DMS53 treated with DMSO at 0.1 percent for 48 hours (cell line): ENCODE measurements at regions not wholly inside any gene's neighbourhood (a gene's known extent, or its start where the extent isn't known, plus 50 kb on each side); places are given as distances from the start of the nearest gene placed in this dataset.

ENCODE experiments used
- DNase-seq: peaks from one replicate; lab custom pipeline; 2025; ENCODE audit not compliant: unreplicated experiment; lab: John Stamatoyannopoulos, UW

DNA sequence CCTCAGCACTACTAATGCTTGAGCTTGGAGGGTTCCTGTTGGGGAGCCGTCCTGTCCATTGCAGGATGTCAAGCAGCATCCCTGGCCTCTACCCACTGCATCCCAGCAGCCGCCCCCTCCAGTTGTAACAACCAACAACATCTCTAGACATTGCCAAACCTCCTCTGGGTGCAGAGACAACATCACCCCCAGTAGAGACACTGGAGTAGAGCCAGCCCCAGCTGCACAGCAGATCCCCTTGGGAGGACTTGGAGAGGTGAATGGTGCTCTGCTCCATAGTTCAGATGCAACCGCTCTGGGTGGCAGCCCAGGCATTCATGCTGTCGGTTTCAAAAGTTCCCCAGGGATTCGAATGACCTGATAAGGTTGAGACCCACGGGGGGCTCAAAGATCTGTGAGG is 259.0 kb downstream of the MN1 start:
- no peak for DNase-seq

DNA sequence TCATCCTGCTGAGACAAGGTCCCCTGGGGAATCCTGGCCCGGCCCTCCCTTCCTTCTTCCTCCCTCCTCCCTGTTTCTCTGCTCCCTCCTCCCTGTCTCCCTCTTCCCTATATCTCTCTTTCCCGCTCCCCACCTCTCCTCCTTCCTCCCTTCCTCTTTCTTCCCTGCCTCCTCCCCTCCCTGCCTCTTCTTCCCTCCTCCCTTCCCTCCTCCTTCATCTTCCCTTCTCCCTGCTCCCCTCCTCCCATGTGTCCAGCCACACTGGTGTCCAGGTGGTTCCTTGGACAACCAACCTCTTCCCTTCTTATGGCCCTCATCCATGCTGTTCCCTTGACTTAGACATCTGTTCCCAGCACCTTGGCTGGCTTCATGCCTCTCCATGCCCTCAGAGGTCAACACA is 258.1 kb downstream of the MN1 start:
- DNase-seq, result no peak

GRCh38 chr22:27545085-27545484 is 256.5 kb downstream of the MN1 start:
- no peak for DNase-seq

GRCh38 chr22:27546157-27546935 is 255.2 kb downstream of the MN1 start:
- DNase-seq, result no peak

DNA sequence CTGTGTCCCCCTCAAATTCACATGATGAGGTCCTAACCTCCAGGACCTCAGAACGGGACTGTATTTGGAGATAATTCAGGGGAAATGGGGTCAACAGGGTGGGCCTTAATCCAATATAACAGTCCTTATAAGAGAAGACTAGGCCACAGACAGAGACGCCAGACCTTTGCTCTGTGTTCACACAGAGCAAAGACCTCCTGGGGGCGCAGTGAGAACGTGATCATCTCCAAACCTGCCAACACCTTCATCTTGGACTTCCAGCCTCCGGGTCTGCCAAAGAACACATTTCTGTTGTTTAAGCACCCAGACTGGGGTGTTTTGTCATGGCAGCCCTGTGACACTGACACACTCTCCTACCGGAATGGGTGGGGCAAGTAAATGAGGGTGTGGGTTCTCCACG is 250.2 kb downstream of the MN1 start:
- no peak for DNase-seq

GRCh38 chr22:27552176-27552575 is 249.4 kb downstream of the MN1 start:
- DNase-seq, result no peak

GRCh38 chr22:27552863-27553262 is 248.7 kb downstream of the MN1 start:
- no peak for DNase-seq

DNA sequence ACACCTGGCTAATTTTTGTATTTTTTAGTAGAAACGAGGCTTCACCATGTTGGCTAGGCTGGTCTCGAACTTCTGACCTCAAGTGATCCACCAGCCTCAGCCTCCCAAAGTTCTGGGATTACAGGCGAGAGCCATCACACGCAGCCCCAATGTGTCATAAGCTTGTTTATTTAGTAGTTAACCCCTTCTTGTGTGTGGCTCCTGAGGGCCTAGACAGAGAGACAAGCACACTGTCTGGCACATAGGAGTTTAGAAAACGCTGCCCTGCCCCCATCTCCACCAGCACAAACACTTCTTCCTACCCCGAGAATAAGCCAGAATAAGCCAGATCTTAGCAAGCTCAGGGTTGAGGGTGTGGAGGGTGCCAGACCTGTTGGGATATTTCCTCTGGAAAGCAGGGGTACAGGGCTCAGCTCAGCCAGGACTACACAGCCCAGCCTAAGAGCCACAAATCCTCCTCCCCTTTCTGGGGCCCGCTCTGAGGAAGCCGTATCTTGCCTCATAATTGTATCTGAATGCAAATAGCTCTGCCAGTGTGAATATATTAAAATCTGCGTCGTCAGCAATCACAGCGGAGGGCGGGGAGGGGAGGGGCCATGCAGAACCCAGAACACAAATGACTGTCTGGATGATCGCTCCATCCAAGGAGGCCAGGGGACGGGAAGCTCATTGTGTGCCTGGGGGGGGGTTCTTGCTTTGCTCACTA is 247.3 kb downstream of the MN1 start:
- DNase-seq, result no peak

DNA sequence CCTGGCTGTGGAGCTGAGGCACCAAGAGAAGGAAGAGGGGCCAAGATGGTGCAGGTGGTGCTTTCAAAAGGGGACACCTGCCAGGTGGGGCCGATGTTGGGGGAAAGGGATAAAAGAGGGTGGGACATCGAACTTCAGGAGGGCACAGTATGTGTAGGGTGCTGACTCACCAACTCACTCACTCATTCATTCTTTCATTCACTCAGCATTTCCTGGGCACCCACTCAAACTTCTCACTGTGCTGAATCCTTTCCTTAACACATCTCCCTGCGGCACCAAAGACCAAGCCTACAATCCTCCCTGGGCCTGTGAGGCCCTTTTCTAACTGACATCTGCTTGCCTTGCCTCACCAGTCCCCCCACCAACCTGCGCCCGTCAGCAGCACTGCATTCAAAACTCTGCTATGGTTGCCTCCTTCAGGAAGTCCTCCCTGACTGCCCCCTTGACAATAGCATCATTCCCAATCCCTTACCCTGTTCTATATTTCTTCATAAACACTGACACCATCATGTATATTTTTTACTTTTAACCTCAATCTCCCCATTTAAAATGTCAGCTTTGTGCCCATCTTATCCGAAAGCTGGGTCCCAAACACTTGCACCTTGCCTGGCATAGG is 246.6 kb downstream of the MN1 start:
- DNase-seq, result no peak

DNA sequence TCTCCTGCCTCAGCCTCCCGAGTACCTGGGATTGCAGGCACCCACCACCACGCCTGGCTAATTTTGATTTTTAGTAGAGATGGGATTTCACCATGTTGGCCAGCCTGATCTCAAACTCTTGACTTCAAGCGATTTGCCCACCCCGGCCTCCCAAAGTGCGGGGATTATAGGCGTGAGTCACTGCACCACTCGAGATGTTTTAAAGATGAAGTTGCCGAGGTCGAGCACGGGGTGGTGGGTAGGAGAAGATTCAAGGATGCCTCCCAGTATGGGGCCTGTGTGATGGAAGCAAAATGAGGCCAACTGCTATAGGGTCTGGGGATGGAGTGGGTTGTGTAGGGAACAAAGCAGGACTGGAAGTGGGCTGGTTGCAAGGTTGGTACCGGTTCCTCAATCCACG is 245.2 kb downstream of the MN1 start:
- DNase-seq, result no peak

DNA sequence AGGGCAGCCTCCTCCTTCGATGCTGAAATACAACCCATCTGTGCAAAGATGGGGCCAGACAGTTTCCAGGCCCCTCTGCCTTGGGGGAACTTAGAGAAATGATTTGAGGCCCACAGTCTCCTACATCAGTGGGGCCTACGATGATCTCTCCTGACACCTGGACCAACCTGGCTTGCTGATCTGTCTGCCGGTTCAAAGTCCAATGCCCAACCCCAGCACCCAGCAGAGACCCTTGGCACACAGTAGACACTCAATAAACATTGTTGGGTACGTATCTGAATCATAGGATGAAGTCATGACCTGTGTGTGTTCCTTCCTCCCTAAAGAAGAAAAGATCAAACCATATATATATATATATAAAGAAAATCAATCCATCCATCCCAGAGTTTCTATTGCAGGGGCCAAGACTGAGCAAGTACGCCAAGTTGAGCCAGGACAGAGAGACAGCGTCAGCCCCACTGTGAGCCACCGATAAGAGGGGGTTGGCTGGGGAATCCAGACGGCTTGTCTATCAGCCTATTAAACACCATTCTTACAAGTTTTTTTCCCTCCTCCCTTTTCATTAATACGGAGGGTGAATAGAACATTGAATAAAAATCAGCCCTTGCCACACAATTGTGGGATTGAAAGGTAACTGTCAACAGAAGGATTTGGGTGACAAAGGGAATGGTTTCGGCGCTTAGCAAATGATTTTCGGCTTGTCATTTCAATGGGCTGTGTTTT is 244.1 kb downstream of the MN1 start:
- no peak for DNase-seq

GRCh38 chr22:27558658-27559371 is 242.7 kb downstream of the MN1 start:
- DNase-seq, result no peak

GRCh38 chr22:27560781-27561180 is 240.8 kb downstream of the MN1 start:
- DNase-seq, result no peak

GRCh38 chr22:27561286-27561904 is 240.2 kb downstream of the MN1 start:
- no peak for DNase-seq

GRCh38 chr22:27564806-27565205 is 236.8 kb downstream of the MN1 start:
- no peak for DNase-seq

DNA sequence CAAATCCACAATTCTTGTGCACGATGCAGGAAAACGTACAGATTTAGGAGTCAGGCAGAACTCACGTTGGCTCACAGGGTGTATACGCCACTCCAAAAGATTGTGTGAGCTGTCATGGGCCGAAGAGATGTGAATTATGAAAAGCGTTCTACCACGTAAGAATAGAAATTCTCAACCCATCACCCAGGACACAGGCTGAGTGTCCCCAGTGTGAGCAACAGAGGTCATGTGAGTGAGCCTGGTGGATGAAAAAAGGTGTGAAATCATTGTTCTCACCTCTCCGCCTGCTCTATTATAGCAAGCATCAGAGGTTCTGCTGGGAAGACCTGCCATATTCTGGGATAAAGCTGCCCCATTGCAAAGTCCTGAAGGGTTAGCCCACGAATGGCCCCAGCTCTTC is 235.0 kb downstream of the MN1 start:
- DNase-seq, result no peak

DNA sequence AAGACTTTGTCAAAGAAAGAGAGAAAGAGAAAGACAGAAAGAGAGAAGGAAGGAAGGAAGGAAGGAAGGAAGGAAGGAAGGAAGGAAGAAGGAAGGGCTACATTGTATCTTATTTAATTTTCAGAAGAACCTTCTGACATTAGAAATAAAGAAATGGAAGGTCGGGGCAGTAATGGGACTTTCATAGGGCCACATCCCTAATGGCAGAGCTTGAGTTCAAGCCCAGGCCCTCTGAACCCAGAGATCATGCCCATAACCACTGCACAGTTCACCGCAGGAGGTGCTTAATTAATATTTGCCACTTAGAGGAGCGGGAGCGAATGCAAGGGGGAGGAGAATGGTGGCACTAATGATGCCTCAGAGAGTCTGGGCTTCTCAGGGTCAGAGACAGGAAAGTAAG is 233.3 kb downstream of the MN1 start:
- DNase-seq, result no peak

- DNase-seq, result no peak
Measured at GRCh38 chr22:27571463-27572277, 229.9 kb downstream of the MN1 start.

GRCh38 chr22:27572278-27572666 is 229.3 kb downstream of the MN1 start:
- no peak for DNase-seq
